ENCODE measurements at regions not wholly inside any gene's neighbourhood (a gene's known extent, or its start where the extent isn't known, plus 50 kb on each side); places are given as distances from the start of the nearest gene placed in this dataset.

GRCh38 chr1:82901561-82901960 is 1097.4 kb downstream of the TTLL7 start:
- H3K4me3 Mint-ChIP-seq (ENCODE audit: low read depth, unreplicated experiment) = no peak overlapping the region
- H3K36me3 Mint-ChIP-seq (ENCODE audit: insufficient read depth, unreplicated experiment) = no peaks in the 10 kb centered on the region
- intact Hi-C loops (cut with micrococcal nuclease; ENCODE audit: unreplicated experiment) = no loop called here
- H3K27ac Mint-ChIP-seq (ENCODE audit: unreplicated experiment) = no peak overlapping the region
- H3K9me3 Mint-ChIP-seq (ENCODE audit: low read depth, unreplicated experiment) = peaks cover 4% of the 10 kb centered on the region
- CTCF ChIA-PET = no interaction called here
- no peaks in the 10 kb centered on the region for H3K27me3 Mint-ChIP-seq (ENCODE audit: unreplicated experiment)
- H3K4me1 Mint-ChIP-seq (ENCODE audit: low read depth, unreplicated experiment) = no peaks in the 10 kb centered on the region
- DNase-seq = no peak
- TF ChIP-seq CTCF (IDR thresholded peaks at IDR 0.05; ENCODE audit: unreplicated experiment) = no peak
- BruUV-seq (replicated peaks) = no TSS peak

GRCh38 chr1:82901118-82901517 is 1097.8 kb downstream of the TTLL7 start:
- intact Hi-C loops (cut with micrococcal nuclease; ENCODE audit: unreplicated experiment) = no loop called here
- DNase-seq = no peak
- H3K4me3 Mint-ChIP-seq (ENCODE audit: low read depth, unreplicated experiment) = no peak overlapping the region
- H3K4me1 Mint-ChIP-seq (ENCODE audit: low read depth, unreplicated experiment) = no peaks in the 10 kb centered on the region
- no TSS peak for BruUV-seq (replicated peaks)
- no peaks in the 10 kb centered on the region for H3K27me3 Mint-ChIP-seq (ENCODE audit: unreplicated experiment)
- H3K36me3 Mint-ChIP-seq (ENCODE audit: insufficient read depth, unreplicated experiment) = no peaks in the 10 kb centered on the region
- H3K27ac Mint-ChIP-seq (ENCODE audit: unreplicated experiment) = no peak overlapping the region
- H3K9me3 Mint-ChIP-seq (ENCODE audit: low read depth, unreplicated experiment) = peaks cover 4% of the 10 kb centered on the region
- TF ChIP-seq CTCF (IDR thresholded peaks at IDR 0.05; ENCODE audit: unreplicated experiment) = no peak
- CTCF ChIA-PET = no interaction called here

DNA sequence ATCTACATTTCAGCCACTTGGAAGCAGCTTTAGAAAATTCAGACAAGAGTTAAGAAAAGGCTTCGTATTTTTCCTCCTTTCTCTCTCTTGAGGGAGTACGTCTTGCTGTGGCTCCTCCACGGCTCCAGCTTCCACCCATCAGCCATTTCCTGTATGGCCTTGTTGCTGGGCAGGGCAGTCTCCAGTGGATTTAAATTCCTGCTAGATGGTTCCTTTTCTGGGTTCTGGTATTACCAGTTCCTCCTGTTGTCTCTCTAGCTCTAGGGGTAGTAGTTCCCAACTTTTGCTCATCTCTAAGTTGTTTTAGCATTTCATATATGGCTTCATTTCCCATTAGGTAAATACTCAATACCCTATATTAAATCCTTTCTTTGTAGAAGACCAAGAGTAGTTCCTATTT is 1098.3 kb downstream of the ADGRL2 start:
- Mint-ChIP-seq H3K9me3 (ENCODE audit: low read depth, unreplicated experiment) (peaks cover 4% of the 10 kb centered on the region), H3K36me3 (ENCODE audit: insufficient read depth, unreplicated experiment) (no peaks in the 10 kb centered on the region), H3K27ac (ENCODE audit: unreplicated experiment) (no peak overlapping the region), H3K4me3 (ENCODE audit: low read depth, unreplicated experiment) (no peak overlapping the region), H3K4me1 (ENCODE audit: low read depth, unreplicated experiment) (no peaks in the 10 kb centered on the region), H3K27me3 (ENCODE audit: unreplicated experiment) (no peaks in the 10 kb centered on the region)
- no peak for TF ChIP-seq CTCF (IDR thresholded peaks at IDR 0.05; ENCODE audit: unreplicated experiment)
- BruUV-seq (replicated peaks) = no TSS peak
- no peak for DNase-seq
- intact Hi-C loops (cut with micrococcal nuclease; ENCODE audit: unreplicated experiment) = no loop called here
- CTCF ChIA-PET = no interaction called here

- Mint-ChIP-seq H3K36me3 (ENCODE audit: insufficient read depth, unreplicated experiment) (no peaks in the 10 kb centered on the region), H3K27me3 (ENCODE audit: unreplicated experiment) (no peaks in the 10 kb centered on the region), H3K9me3 (ENCODE audit: low read depth, unreplicated experiment) (peaks cover 4% of the 10 kb centered on the region), H3K27ac (ENCODE audit: unreplicated experiment) (no peak overlapping the region), H3K4me3 (ENCODE audit: low read depth, unreplicated experiment) (no peak overlapping the region), H3K4me1 (ENCODE audit: low read depth, unreplicated experiment) (no peaks in the 10 kb centered on the region)
- CTCF ChIA-PET = no interaction called here
- intact Hi-C loops (cut with micrococcal nuclease; ENCODE audit: unreplicated experiment) = no loop called here
- no peak for TF ChIP-seq CTCF (IDR thresholded peaks at IDR 0.05; ENCODE audit: unreplicated experiment)
- no TSS peak for BruUV-seq (replicated peaks)
- DNase-seq = no peak
Observed at GRCh38 chr1:82897549-82897948, 1096.8 kb downstream of the ADGRL2 start.

DNA sequence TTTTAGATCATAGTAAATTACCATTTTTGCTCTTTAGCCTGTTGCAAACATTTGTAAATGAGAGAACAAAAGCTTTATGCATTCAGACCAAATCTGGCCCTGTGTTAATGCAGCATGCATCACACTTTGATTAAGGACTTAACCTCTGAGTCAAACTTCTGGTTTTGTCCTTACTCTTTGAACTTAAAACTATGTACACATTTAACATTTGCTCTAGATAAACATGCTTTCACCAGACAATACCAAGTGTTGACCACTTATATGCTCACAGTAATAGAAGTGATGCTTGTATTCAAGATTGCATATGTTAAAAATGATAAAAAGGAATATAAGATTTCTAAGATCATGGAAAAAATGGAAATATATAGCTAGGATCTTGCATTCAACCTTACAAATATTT is 1095.3 kb downstream of the ADGRL2 start:
- no peaks in the 10 kb centered on the region for H3K36me3 Mint-ChIP-seq (ENCODE audit: insufficient read depth, unreplicated experiment)
- no peak overlapping the region for H3K27ac Mint-ChIP-seq (ENCODE audit: unreplicated experiment)
- no peak for TF ChIP-seq CTCF (IDR thresholded peaks at IDR 0.05; ENCODE audit: unreplicated experiment)
- no peak overlapping the region for H3K4me3 Mint-ChIP-seq (ENCODE audit: low read depth, unreplicated experiment)
- DNase-seq = no peak
- intact Hi-C loops (cut with micrococcal nuclease; ENCODE audit: unreplicated experiment) = no loop called here
- CTCF ChIA-PET = interaction anchor here (0.6 kb wide), 1 partner anchor 41 kb away, joined by 3 read pairs; no protein-coding TSS in a partner anchor
- no TSS peak for BruUV-seq (replicated peaks)
- no peaks in the 10 kb centered on the region for H3K4me1 Mint-ChIP-seq (ENCODE audit: low read depth, unreplicated experiment)
- no peaks in the 10 kb centered on the region for H3K27me3 Mint-ChIP-seq (ENCODE audit: unreplicated experiment)
- peaks cover 4% of the 10 kb centered on the region for H3K9me3 Mint-ChIP-seq (ENCODE audit: low read depth, unreplicated experiment)
